Vagina (tissue), 2 donors: ENCODE measurements at regions not wholly inside any gene's neighbourhood (a gene's known extent, or its start where the extent isn't known, plus 50 kb on each side); places are given as distances from the start of the nearest gene placed in this dataset.

Experiments used
- CTCF ChIP-seq, 3 experiments: fragments of 450-650 bp in 2 of 3; fragments of 200-600 bp in 1 of 3; sonication (generic) in 1 of 3; IDR thresholded peaks; one replicate each; pipeline ENCODE4 v1.5.1; 2017 to 2019; ENCODE audit warnings: antibody characterized with exemption in 3 of 3, mild to moderate bottlenecking in 2 of 3, moderate library complexity in 2 of 3
- POLR2A ChIP-seq, 2 donors: fragments of 450-650 bp; IDR thresholded peaks; one replicate each; pipeline ENCODE4 v1.6.1; 2017; ENCODE audit warnings: antibody characterized with exemption in 2 of 2, mild to moderate bottlenecking in 2 of 2, moderate library complexity in 2 of 2

- TF ChIP-seq CTCF (IDR thresholded peaks at IDR 0.05) (no peak), POLR2A (IDR thresholded peaks at IDR 0.05) (no peak)
Measured at GRCh38 chr21:35783721-35784120, 276.6 kb downstream of the SETD4 start.
